ENCODE measurements at regions not wholly inside any gene's neighbourhood (a gene's known extent, or its start where the extent isn't known, plus 50 kb on each side); places are given as distances from the start of the nearest gene placed in this dataset.
A peak's percentile ranks its signal among the peaks of the same experiment; 100 is the strongest.

DNA sequence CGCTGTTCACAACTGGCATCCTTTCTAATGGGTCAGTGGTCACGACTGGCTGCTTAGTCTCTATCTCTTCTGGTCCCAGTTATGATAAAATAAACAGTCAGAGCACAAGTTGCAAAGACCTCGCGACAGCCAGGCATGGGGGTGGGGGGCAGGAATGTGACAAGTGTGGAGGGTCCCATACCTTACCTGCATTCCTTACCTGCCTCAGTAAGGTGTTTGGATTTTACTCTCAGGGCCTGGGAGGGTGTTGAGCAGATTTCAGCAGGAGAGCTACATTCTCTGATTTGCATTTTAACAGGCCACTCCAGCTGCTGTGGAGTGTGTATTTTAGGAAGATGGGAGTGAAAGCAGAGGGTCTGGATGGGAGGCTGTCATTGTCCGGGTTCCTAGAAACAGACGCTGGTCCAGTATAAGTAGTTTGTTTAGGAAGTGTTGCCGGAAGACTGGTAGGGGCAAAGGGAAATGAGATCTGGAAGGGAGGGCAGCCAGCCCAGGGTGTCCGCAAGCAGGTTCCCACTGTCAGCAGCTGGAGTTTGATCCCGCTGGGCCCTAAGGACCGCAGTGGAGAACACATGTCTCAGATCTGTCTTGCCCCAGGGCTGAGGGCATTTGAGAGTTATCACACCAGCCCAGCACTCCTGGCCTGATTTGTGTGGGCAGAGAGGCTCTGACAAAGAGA is 920.0 kb downstream of the UQCRFS1 start:
- no peak overlapping the region for H3K4me3 ChIP-seq (ENCODE audit: low read depth, low read length)
- TF ChIP-seq CTCF (conservative IDR thresholded peaks at IDR 0.05; ENCODE audit: low read depth, low read length): no peak
- no peak for DNase-seq (ENCODE audit: low read depth)

DNA sequence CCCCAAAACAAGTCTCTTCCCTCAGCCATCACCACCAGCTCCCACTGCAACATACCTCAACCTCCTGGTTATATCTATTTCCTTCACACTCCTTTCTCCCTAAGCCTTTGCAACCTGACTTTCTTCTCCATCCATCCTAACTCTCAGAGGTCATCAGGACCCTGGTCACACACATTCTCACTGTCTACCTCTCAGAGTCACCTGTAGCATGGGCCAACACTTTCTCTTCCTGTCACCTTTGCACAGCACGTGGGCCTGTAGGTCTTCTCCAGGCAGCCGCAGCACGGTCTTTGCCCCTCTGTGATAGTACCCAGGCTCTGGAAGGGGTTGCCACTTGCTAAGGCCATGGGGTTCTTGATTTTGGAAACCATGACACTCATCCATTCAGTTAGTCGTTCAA is 921.1 kb downstream of the UQCRFS1 start:
- TF ChIP-seq CTCF (conservative IDR thresholded peaks at IDR 0.05; ENCODE audit: low read depth, low read length): no peak

DNA sequence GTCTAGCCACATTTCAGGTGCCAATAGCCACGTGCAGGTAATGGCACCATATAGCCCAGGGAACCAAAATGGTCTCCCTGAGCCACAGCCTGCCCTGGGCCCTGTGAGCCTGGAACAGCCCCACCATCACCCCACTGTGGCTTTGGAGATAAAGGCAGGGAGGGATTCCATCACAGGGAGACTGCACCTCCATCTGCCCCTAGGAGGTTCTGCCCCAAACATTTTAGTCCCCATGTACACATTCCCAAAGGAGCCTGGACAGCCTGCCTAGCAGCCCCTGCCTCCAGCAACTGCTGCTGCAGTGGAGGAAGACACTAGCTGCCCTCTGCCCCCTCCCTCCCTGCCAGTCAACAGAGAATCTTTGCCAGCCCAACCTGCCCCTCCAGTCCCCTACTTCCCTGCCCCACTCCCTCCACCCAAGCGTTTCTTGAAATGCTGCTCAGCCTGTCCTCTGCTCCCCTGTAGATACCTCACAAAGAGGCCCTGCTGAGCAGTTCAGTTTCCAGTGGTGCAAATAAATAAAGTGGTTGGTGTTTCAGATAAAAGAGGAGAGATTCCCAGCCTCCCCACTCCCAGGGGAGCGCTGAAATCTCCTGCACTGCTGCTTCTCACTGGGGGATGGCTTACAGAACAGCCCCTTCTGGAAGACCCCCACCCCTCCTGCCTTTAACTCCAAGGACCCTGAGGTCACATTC is 921.8 kb downstream of the UQCRFS1 start:
- no peak overlapping the region for H3K4me3 ChIP-seq (ENCODE audit: low read depth, low read length)
- TF ChIP-seq CTCF (conservative IDR thresholded peaks at IDR 0.05; ENCODE audit: low read depth, low read length): no peak
- peak; percentile 30 for DNase-seq (ENCODE audit: low read depth)

More for the DNA sequence above, 921.1 kb downstream of the UQCRFS1 start:
- no peak for DNase-seq (ENCODE audit: low read depth)
- H3K4me3 ChIP-seq (ENCODE audit: low read depth, low read length): no peak overlapping the region

DNA sequence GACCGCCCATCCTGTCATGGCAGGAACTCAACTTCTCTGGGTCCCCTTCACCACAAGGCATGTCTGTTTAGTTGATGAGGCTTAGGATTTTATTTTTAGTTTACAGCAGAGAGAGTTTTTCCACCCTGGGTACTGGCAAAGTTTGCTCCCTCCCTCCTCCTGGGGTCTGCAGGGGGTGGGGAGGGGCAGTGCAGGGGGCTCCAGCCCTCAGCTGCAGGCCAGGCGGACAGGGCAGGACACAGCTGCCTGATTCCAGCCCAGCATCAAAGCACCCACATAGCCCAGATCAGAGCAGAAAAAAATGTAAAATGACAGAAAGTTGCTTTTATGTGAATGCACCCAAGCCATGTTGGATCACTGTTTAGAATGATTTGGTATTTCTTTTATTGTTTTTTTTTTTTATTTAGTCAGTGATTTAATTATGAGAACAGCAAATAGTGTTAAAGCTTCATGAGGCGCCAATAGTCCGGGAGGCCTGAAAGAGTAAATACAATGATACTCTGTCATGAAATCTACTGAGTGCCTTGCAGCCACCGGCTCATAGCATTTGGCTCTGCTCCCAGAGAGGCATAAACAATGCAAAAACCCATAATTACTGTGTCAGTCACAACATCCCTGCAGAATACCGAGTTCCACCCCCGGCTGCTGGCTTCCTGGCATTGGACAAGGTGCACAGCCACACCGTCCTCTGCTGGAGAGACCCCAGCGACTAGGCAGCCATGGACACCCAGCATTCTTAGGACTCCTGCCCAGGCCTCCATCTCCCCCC is 923.5 kb downstream of the UQCRFS1 start:
- TF ChIP-seq CTCF (conservative IDR thresholded peaks at IDR 0.05; ENCODE audit: low read depth, low read length): no peak
- peak; percentile 26 for DNase-seq (ENCODE audit: low read depth)
- H3K4me3 ChIP-seq (ENCODE audit: low read depth, low read length): no peak overlapping the region

DNA sequence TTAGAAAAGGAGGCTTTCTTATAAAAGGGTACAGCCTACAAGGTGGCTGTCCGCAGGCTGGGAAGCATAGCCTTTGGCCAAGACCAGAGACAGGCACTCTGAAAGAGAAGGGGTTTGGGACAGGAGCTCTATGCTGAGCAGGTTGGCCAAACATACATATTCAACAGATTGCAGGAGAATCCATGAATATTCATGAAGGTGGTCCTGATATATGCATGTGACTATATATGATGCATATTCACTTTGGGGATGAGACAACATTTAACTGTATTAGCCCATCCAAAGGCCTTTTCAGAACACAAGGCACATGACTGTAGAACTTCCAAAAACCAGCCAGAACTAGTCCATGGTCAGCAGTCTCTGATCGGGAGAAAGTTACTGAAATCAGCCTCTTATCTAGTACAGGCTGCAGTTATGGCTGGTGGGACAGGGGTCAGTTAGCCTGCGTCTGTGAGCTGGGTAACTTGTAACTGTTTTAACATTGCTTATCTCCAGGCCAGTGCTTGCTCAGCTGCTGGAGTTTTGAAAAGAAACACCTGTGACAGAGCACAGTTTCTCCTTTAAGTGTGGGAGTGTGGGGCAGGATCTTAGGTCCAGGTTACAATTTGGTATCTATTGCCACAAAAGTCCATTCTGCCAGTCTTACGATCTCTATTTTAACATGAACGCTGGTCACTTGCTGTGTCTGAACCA is 924.2 kb downstream of the UQCRFS1 start:
- no peak overlapping the region for H3K4me3 ChIP-seq (ENCODE audit: low read depth, low read length)
- no peak for TF ChIP-seq CTCF (conservative IDR thresholded peaks at IDR 0.05; ENCODE audit: low read depth, low read length)
- no peak for DNase-seq (ENCODE audit: low read depth)

DNA sequence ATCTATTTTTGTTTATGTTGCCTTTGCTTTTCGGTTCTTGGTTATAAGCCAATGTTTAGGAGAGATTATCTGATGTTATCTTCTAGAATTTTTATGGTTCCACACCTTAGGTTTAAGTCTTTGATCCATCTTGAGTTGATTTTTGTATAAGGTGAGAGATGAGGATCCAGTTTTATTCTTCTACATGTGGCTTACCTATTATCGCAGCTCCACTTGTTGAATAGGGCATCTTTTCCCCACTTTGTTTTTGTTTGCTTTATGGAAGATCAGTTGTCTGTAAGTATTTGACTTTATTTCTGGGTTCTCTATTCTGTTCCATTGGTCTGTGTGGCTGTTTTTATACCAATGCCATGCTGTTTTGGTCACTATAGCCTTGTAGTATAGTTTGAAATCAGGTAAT is 927.0 kb downstream of the UQCRFS1 start:
- no peak for DNase-seq (ENCODE audit: low read depth)
- TF ChIP-seq CTCF (conservative IDR thresholded peaks at IDR 0.05; ENCODE audit: low read depth, low read length): no peak
- no peak overlapping the region for H3K4me3 ChIP-seq (ENCODE audit: low read depth, low read length)

Data from choroid plexus epithelial cell (primary cell).